Choroid plexus epithelial cell (primary cell): ENCODE measurements at regions not wholly inside any gene's neighbourhood (a gene's known extent, or its start where the extent isn't known, plus 50 kb on each side); places are given as distances from the start of the nearest gene placed in this dataset.

Experiments
- DNase-seq: peaks from one replicate; pipeline ENCODE4 v3.0.0-alpha.2; 2010; ENCODE audit warnings: low read depth
- H3K4me3 ChIP-seq: 2 replicates; pipeline ENCODE4 v1.5.1; 2011; ENCODE audit warnings: low read depth, mild to moderate bottlenecking, control low read depth, low read length, moderate library complexity
- CTCF ChIP-seq: conservative IDR thresholded peaks from 2 replicates; pipeline ENCODE4 v1.5.1; 2011; ENCODE audit warnings: low read depth, mild to moderate bottlenecking, control low read depth, inconsistent platforms, low read length, moderate library complexity

GRCh38 chr12:68467514-68467913 lies 135.4 kb upstream of the MDM1 start:
- TF ChIP-seq CTCF: no peak

GRCh38 chr12:68468036-68468435 lies 135.9 kb upstream of the MDM1 start:
- DNase-seq: no peak
- H3K4me3 ChIP-seq: no peak overlapping the region
- TF ChIP-seq CTCF: no peak

More at GRCh38 chr12:68467514-68467913, 135.4 kb upstream of the MDM1 start:
- no peak overlapping the region for H3K4me3 ChIP-seq
- no peak for DNase-seq

GRCh38 chr12:68469113-68469512 lies 137.0 kb upstream of the MDM1 start:
- DNase-seq: no peak
- H3K4me3 ChIP-seq: no peak overlapping the region
- TF ChIP-seq CTCF: no peak

GRCh38 chr12:68470664-68471328 lies 138.6 kb upstream of the MDM1 start:
- no peak for TF ChIP-seq CTCF
- no peak for DNase-seq
- no peak overlapping the region for H3K4me3 ChIP-seq

- H3K4me3 ChIP-seq: no peak overlapping the region
- no peak for DNase-seq
- TF ChIP-seq CTCF: no peak
Observed at GRCh38 chr12:68474467-68475204, 136.1 kb upstream of the RAP1B start.

GRCh38 chr12:68476794-68477193 lies 133.9 kb upstream of the RAP1B start:
- no peak for DNase-seq
- H3K4me3 ChIP-seq: no peak overlapping the region
- TF ChIP-seq CTCF: no peak

- no peak overlapping the region for H3K4me3 ChIP-seq
- TF ChIP-seq CTCF: no peak
- DNase-seq: no peak
Observed at GRCh38 chr12:68477261-68477772, 133.4 kb upstream of the RAP1B start.
